ENCODE measurements at regions not wholly inside any gene's neighbourhood (a gene's known extent, or its start where the extent isn't known, plus 50 kb on each side); places are given as distances from the start of the nearest gene placed in this dataset.

DNA sequence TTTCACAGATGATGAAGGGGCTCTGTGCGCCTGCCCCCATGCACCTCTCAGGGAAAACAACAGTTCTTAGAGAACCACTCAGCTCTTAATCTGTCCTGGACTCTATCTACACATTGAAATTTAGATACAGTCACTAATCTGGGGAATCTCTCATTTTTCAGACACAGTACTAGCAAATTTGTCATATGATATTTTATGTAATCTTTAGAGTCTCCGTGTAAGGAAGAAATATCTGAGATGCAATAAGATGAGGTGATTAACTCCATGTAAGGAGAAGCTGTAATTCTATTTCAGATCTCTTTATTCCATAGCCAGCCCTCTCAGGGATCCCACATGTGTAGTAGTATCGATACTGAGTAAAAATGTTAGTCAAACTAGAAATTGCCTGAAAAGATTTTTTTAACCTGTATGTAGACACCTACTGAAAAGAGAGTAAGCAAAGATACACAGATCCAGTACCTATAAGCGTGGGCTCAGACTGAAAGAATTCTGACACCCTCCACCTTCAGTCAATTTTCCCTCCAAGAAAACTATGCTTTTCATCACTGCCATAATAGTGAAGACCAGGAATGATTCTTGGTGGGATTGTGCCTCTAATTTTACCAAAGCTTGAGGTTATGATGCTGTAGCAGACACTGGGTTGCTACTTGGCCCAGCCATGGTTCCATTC lies 279.6 kb upstream of the TMEM161B start:
- no peaks in the 10 kb centered on the region for H3K36me3 ChIP-seq (ENCODE audit: control insufficient read depth in 4 of 4, insufficient read depth in 4 of 4, low read length in 3 of 4)
- H3K27me3 ChIP-seq (replicated peaks in 2 of 5; ENCODE audit: control insufficient read depth in 4 of 5, insufficient read depth in 5 of 5, low read length in 4 of 5) = peaks cover 0 to 4% (median 0%) of the 10 kb centered on the region in 5 experiments
- H3K27ac ChIP-seq (ENCODE audit: insufficient read depth in 1 of 2, low read depth in 1 of 2, low read length in 2 of 2, poor library complexity in 1 of 2, severe bottlenecking in 2 of 2) = no peak overlapping the region
- DNase-seq = no peak
- ChIA-PET POLR2A (no interaction called here), CTCF (no interaction called here)
- WGBS (ENCODE audit: insufficient coverage) = 100% methylated on average over 2 of the region's 4 CpGs
- no peak overlapping the region for H3K4me3 ChIP-seq (ENCODE audit: control insufficient read depth in 1 of 7, extremely low read depth in 1 of 7, insufficient read depth in 4 of 7, low read depth in 2 of 7, low read length in 6 of 7)
- H3K9me3 ChIP-seq (ENCODE audit: control extremely low read depth in 1 of 5, control insufficient read depth in 4 of 5, insufficient read depth in 2 of 5, low read depth in 1 of 5, low read length in 4 of 5) = no peaks in the 10 kb centered on the region
- no peaks in the 10 kb centered on the region for H3K4me1 ChIP-seq (ENCODE audit: control extremely low read depth in 1 of 4, control insufficient read depth in 4 of 4, insufficient read depth in 4 of 4, low read length in 3 of 4)

DNA sequence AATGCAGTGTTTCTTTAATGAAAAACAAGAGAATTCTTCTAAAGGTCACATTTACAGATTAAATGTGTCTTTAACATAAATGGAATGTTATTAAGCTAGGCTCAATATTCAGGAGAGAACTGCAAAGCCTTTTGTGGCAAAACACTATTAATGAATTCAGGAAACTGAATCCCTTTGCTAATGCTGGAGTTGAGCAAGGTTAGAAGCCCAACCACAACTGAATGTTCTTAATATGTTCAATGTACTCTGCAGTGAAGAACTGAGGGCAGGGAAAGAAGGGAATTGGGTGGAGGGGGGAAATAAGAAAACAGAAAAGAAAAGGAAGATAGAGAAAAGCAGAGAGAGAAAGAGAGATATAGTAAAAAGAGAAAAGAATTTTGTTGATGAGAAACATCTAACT lies 276.7 kb upstream of the TMEM161B start:
- Histone ChIP-seq H3K4me3 (ENCODE audit: control insufficient read depth in 1 of 7, extremely low read depth in 1 of 7, insufficient read depth in 4 of 7, low read depth in 2 of 7, low read length in 6 of 7) (no peak overlapping the region), H3K4me1 (ENCODE audit: control extremely low read depth in 1 of 4, control insufficient read depth in 4 of 4, insufficient read depth in 4 of 4, low read length in 3 of 4) (no peaks in the 10 kb centered on the region), H3K36me3 (ENCODE audit: control insufficient read depth in 4 of 4, insufficient read depth in 4 of 4, low read length in 3 of 4) (no peaks in the 10 kb centered on the region), H3K27ac (ENCODE audit: insufficient read depth in 1 of 2, low read depth in 1 of 2, low read length in 2 of 2, poor library complexity in 1 of 2, severe bottlenecking in 2 of 2) (no peak overlapping the region), H3K9me3 (ENCODE audit: control extremely low read depth in 1 of 5, control insufficient read depth in 4 of 5, insufficient read depth in 2 of 5, low read depth in 1 of 5, low read length in 4 of 5) (no peaks in the 10 kb centered on the region), H3K27me3 (replicated peaks in 2 of 5; ENCODE audit: control insufficient read depth in 4 of 5, insufficient read depth in 5 of 5, low read length in 4 of 5) (peaks cover 0 to 5% (median 2%) of the 10 kb centered on the region in 5 experiments)
- CTCF ChIA-PET = no interaction called here
- POLR2A ChIA-PET = no interaction called here
- DNase-seq = no peak

DNA sequence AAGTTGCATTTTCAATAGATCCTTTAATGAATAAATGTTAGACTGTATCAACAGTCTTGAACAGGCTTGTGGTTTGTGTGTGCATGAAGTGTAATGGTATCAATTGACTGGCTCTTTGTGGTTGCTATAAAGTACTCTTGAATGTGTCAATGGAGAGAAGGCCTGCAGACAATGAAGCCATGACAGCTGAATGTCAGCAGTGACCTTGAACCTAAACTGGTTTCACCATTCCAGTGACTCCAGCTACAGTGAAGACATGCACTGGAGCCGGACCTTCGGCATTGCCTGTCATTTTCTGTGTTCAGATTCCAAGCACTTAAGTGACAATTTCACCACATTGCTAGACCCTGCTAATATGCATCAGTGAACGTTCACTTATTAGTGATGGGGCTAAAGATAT lies 276.0 kb upstream of the TMEM161B start:
- Histone ChIP-seq H3K9me3 (ENCODE audit: control extremely low read depth in 1 of 5, control insufficient read depth in 4 of 5, insufficient read depth in 2 of 5, low read depth in 1 of 5, low read length in 4 of 5) (no peaks in the 10 kb centered on the region), H3K27me3 (replicated peaks in 2 of 5; ENCODE audit: control insufficient read depth in 4 of 5, insufficient read depth in 5 of 5, low read length in 4 of 5) (peaks cover 0 to 12% (median 5%) of the 10 kb centered on the region in 5 experiments), H3K4me3 (ENCODE audit: control insufficient read depth in 1 of 7, extremely low read depth in 1 of 7, insufficient read depth in 4 of 7, low read depth in 2 of 7, low read length in 6 of 7) (no peak overlapping the region), H3K27ac (ENCODE audit: insufficient read depth in 1 of 2, low read depth in 1 of 2, low read length in 2 of 2, poor library complexity in 1 of 2, severe bottlenecking in 2 of 2) (no peak overlapping the region), H3K36me3 (ENCODE audit: control insufficient read depth in 4 of 4, insufficient read depth in 4 of 4, low read length in 3 of 4) (no peaks in the 10 kb centered on the region), H3K4me1 (ENCODE audit: control extremely low read depth in 1 of 4, control insufficient read depth in 4 of 4, insufficient read depth in 4 of 4, low read length in 3 of 4) (no peaks in the 10 kb centered on the region)
- POLR2A ChIA-PET = no interaction called here
- CTCF ChIA-PET = no interaction called here
- no peak for DNase-seq
- WGBS (ENCODE audit: insufficient coverage) = 95% methylated on average over 2 of the region's 3 CpGs

DNA sequence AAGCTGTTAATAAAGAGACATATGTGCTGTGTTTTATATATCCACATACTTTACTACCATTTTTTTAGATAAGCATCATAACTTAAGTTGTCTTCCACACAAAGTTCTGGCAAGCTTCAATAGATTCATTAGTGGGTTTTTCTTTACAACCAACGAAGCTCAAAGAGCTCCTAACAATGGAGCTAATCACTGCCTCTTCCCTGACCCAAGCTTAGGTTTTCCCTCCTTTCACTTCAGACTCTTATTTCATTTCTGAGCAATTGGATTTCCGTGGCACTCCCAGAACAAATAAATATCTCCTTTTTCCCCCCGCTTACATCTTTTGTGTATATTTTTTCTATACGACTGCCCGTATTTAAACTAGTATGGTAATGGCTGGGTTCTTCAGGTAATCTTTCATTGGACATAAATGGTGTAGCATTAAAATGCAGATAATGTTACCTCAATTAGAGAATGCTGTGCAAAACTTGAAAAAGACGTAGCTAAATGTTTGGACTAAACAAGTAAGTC lies 275.5 kb upstream of the TMEM161B start:
- peaks cover 0 to 14% (median 8%) of the 10 kb centered on the region in 5 experiments for H3K27me3 ChIP-seq (replicated peaks in 2 of 5; ENCODE audit: control insufficient read depth in 4 of 5, insufficient read depth in 5 of 5, low read length in 4 of 5)
- 100% methylated on average over 2 of the region's 6 CpGs for WGBS (ENCODE audit: insufficient coverage)
- ChIA-PET CTCF (no interaction called here), POLR2A (no interaction called here)
- no peak overlapping the region for H3K27ac ChIP-seq (ENCODE audit: insufficient read depth in 1 of 2, low read depth in 1 of 2, low read length in 2 of 2, poor library complexity in 1 of 2, severe bottlenecking in 2 of 2)
- H3K4me3 ChIP-seq (ENCODE audit: control insufficient read depth in 1 of 7, extremely low read depth in 1 of 7, insufficient read depth in 4 of 7, low read depth in 2 of 7, low read length in 6 of 7) = no peak overlapping the region
- H3K4me1 ChIP-seq (ENCODE audit: control extremely low read depth in 1 of 4, control insufficient read depth in 4 of 4, insufficient read depth in 4 of 4, low read length in 3 of 4) = no peaks in the 10 kb centered on the region
- no peaks in the 10 kb centered on the region for H3K36me3 ChIP-seq (ENCODE audit: control insufficient read depth in 4 of 4, insufficient read depth in 4 of 4, low read length in 3 of 4)
- DNase-seq = no peak
- peaks cover 0 to 1% (median 0%) of the 10 kb centered on the region in 5 experiments for H3K9me3 ChIP-seq (ENCODE audit: control extremely low read depth in 1 of 5, control insufficient read depth in 4 of 5, insufficient read depth in 2 of 5, low read depth in 1 of 5, low read length in 4 of 5)

DNA sequence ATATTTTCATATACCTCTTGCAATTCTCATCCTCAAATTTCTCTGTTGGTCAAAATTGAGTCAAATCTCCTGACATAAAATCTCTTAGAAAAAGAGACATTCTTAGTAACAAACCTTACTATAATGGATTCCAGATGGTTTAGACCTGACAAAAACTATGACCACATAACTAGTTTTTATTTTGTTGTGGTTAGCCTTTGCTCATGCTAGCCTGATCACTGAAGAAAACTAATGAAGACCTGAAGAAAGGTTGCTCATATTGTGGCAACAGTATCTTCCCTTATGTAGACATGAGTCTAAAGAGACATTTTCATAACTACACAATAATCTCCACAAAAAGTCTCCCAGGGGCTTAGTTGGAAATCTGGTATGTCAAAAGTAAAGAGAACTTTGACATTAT lies 274.1 kb upstream of the TMEM161B start:
- no peak overlapping the region for H3K27ac ChIP-seq (ENCODE audit: insufficient read depth in 1 of 2, low read depth in 1 of 2, low read length in 2 of 2, poor library complexity in 1 of 2, severe bottlenecking in 2 of 2)
- POLR2A ChIA-PET = no interaction called here
- no peaks in the 10 kb centered on the region for H3K36me3 ChIP-seq (ENCODE audit: control insufficient read depth in 4 of 4, insufficient read depth in 4 of 4, low read length in 3 of 4)
- no peak overlapping the region for H3K4me3 ChIP-seq (ENCODE audit: control insufficient read depth in 1 of 7, extremely low read depth in 1 of 7, insufficient read depth in 4 of 7, low read depth in 2 of 7, low read length in 6 of 7)
- no peak for DNase-seq
- no peaks in the 10 kb centered on the region for H3K4me1 ChIP-seq (ENCODE audit: control extremely low read depth in 1 of 4, control insufficient read depth in 4 of 4, insufficient read depth in 4 of 4, low read length in 3 of 4)
- CTCF ChIA-PET = no interaction called here
- H3K27me3 ChIP-seq (replicated peaks in 2 of 5; ENCODE audit: control insufficient read depth in 4 of 5, insufficient read depth in 5 of 5, low read length in 4 of 5) = peaks cover 0 to 19% (median 5%) of the 10 kb centered on the region in 5 experiments
- H3K9me3 ChIP-seq (ENCODE audit: control extremely low read depth in 1 of 5, control insufficient read depth in 4 of 5, insufficient read depth in 2 of 5, low read depth in 1 of 5, low read length in 4 of 5) = peaks cover 0 to 1% (median 0%) of the 10 kb centered on the region in 5 experiments

DNA sequence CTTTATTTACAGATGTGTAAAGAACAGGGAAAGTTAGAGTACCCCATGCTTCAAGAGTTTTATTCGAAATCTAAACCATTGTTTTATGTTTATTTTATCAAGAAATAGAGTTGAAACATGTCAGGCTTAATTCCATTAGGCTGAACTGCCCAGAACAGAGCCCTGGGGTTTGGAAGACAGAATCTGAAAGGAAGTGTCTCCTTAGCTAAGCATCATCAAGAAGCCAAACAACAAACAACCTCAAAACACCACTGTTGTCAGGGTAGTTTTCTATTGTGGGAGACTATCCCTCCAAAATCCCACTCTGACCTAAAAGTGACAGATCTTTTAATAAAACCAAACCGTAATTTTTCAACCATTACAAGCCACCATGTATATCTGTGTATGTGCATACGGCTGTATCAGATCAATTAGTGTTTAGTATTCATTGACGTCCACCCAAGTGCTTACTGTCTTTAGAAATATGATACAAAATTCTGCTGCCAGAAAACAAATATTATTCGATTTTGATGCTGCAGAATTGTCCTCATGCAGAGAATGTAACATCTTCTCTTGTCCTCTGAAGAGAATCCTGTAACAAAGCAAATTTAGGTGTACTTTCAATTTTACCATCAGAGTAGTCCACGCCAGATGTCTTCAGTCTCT lies 271.9 kb upstream of the TMEM161B start:
- CTCF ChIA-PET = no interaction called here
- H3K36me3 ChIP-seq (ENCODE audit: control insufficient read depth in 4 of 4, insufficient read depth in 4 of 4, low read length in 3 of 4) = no peaks in the 10 kb centered on the region
- no peak for DNase-seq
- POLR2A ChIA-PET = no interaction called here
- peaks cover 0 to 1% (median 0%) of the 10 kb centered on the region in 5 experiments for H3K9me3 ChIP-seq (ENCODE audit: control extremely low read depth in 1 of 5, control insufficient read depth in 4 of 5, insufficient read depth in 2 of 5, low read depth in 1 of 5, low read length in 4 of 5)
- H3K27me3 ChIP-seq (replicated peaks in 2 of 5; ENCODE audit: control insufficient read depth in 4 of 5, insufficient read depth in 5 of 5, low read length in 4 of 5) = peaks cover 0 to 20% (median 5%) of the 10 kb centered on the region in 5 experiments
- H3K27ac ChIP-seq (ENCODE audit: insufficient read depth in 1 of 2, low read depth in 1 of 2, low read length in 2 of 2, poor library complexity in 1 of 2, severe bottlenecking in 2 of 2) = no peak overlapping the region
- no peaks in the 10 kb centered on the region for H3K4me1 ChIP-seq (ENCODE audit: control extremely low read depth in 1 of 4, control insufficient read depth in 4 of 4, insufficient read depth in 4 of 4, low read length in 3 of 4)
- no peak overlapping the region for H3K4me3 ChIP-seq (ENCODE audit: control insufficient read depth in 1 of 7, extremely low read depth in 1 of 7, insufficient read depth in 4 of 7, low read depth in 2 of 7, low read length in 6 of 7)
- WGBS (ENCODE audit: insufficient coverage) = 95% methylated on average over 3 of the region's 6 CpGs

DNA sequence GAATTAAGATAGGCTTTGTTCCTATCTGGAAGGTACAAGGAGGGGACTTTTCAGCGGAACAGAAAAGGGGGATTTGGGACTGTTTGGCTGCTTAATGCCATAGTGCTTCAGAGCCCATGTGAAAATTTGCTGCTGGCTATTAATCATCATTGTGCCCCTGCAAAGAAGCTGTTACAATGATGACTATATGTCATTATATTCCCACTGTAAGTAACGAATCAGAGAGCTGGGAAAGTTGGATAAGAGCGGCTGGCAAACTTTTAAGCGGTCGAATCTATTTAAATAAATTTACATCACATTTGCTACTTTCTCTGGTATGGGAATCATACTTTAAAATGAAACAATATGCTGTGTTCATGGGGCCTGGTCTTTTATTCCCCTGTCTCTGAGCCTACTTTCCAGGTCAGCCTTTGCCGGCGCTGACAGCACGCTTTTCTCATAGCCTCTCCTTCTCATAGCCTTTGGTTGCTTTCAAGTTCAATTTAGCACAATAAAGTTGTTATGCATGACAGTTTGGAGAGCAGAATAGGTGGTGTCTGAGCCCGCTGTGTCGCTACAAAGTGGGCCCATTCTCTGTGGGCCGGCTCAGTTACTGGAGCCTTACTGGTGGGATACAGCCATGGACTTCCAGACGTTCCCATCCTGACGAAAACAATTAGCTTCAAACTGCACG lies 271.2 kb upstream of the TMEM161B start:
- DNase-seq = no peak
- ChIA-PET POLR2A (no interaction called here), CTCF (interaction anchor here (1.0 kb wide), 1 partner anchor 17 kb away, joined by 3 read pairs; no protein-coding TSS in a partner anchor)
- no peaks in the 10 kb centered on the region for H3K4me1 ChIP-seq (ENCODE audit: control extremely low read depth in 1 of 4, control insufficient read depth in 4 of 4, insufficient read depth in 4 of 4, low read length in 3 of 4)
- peaks cover 0 to 20% (median 5%) of the 10 kb centered on the region in 5 experiments for H3K27me3 ChIP-seq (replicated peaks in 2 of 5; ENCODE audit: control insufficient read depth in 4 of 5, insufficient read depth in 5 of 5, low read length in 4 of 5)
- no peak overlapping the region for H3K27ac ChIP-seq (ENCODE audit: insufficient read depth in 1 of 2, low read depth in 1 of 2, low read length in 2 of 2, poor library complexity in 1 of 2, severe bottlenecking in 2 of 2)
- peaks cover 0 to 1% (median 0%) of the 10 kb centered on the region in 5 experiments for H3K9me3 ChIP-seq (ENCODE audit: control extremely low read depth in 1 of 5, control insufficient read depth in 4 of 5, insufficient read depth in 2 of 5, low read depth in 1 of 5, low read length in 4 of 5)
- H3K36me3 ChIP-seq (ENCODE audit: control insufficient read depth in 4 of 4, insufficient read depth in 4 of 4, low read length in 3 of 4) = no peaks in the 10 kb centered on the region
- 80% methylated on average over 5 of the region's 14 CpGs for WGBS (ENCODE audit: insufficient coverage)
- no peak overlapping the region for H3K4me3 ChIP-seq (ENCODE audit: control insufficient read depth in 1 of 7, extremely low read depth in 1 of 7, insufficient read depth in 4 of 7, low read depth in 2 of 7, low read length in 6 of 7)

Measured in common myeloid progenitor, CD34-positive (primary cell).